ENCODE measurements at regions not wholly inside any gene's neighbourhood (a gene's known extent, or its start where the extent isn't known, plus 50 kb on each side); places are given as distances from the start of the nearest gene placed in this dataset.

DNA sequence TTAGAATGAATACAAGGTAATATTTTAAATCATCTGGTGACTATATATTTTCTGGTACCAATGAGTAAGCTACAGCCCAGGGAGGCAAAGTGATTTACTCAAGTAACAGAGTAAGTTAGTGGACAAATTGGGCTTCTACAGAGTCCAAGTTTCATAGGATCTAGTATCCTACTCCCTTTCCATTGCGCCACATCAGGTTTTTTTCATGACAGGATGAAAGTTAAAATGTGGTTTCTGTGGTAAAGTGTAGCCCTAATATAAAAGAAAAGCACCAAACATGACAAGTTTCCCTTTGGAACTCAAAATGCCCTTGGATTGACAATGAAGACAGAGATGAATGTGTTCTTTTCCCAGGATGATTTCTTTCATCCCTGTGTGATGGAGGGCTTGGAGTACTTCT, 350.8 kb upstream of the ZNF385D start:
- Histone ChIP-seq H3K36me3 (ENCODE audit: control insufficient read depth in 2 of 4, insufficient read depth in 4 of 4, low read length in 3 of 4) (no peaks in the 10 kb centered on the region), H3K79me2 (ENCODE audit: control insufficient read depth in 1 of 2, insufficient read depth in 2 of 2, low read length in 2 of 2) (no peaks in the 10 kb centered on the region), H3K4me2 (ENCODE audit: insufficient read depth in 1 of 2, low read depth in 2 of 2, low read length in 2 of 2) (no peak overlapping the region), H2BK12ac (ENCODE audit: low read depth, low read length) (no peak overlapping the region), H2AK5ac (ENCODE audit: low read depth, low read length) (no peak overlapping the region), H3K27ac (ENCODE audit: low read depth, low read length) (no peak overlapping the region), H4K20me1 (replicated peaks in 1 of 2; ENCODE audit: control insufficient read depth in 1 of 2, insufficient read depth in 2 of 2, low read length in 2 of 2) (no peaks in the 10 kb centered on the region), H2BK120ac (replicated peaks; ENCODE audit: low read depth, low read length) (no peak overlapping the region), H4K91ac (replicated peaks; ENCODE audit: insufficient read length, low read length) (no peak overlapping the region), H3K27me3 (replicated peaks in 1 of 4; ENCODE audit: control insufficient read depth in 3 of 4, extremely low read depth in 1 of 4, insufficient read depth in 3 of 4, low read length in 3 of 4) (no peaks in the 10 kb centered on the region), H4K8ac (ENCODE audit: extremely low read depth, insufficient read depth, low read length) (no peak overlapping the region), H3K14ac (ENCODE audit: insufficient read length) (no peak overlapping the region), H3K18ac (ENCODE audit: extremely low read depth, low read length) (no peak overlapping the region), H3K56ac (replicated peaks; ENCODE audit: insufficient read length, low read depth, low read length) (no peak overlapping the region), H2BK5ac (ENCODE audit: low read depth, low read length) (no peak overlapping the region), H4K5ac (ENCODE audit: insufficient read length, low read depth, low read length) (no peak overlapping the region), H3K4me1 (replicated peaks in 1 of 4; ENCODE audit: control insufficient read depth in 3 of 4, insufficient read depth in 4 of 4, low read length in 3 of 4) (no peaks in the 10 kb centered on the region), H2BK20ac (ENCODE audit: low read length) (no peak overlapping the region), H3K4ac (replicated peaks; ENCODE audit: insufficient read length, low read depth, low read length) (no peak overlapping the region), H3K23me2 (ENCODE audit: low read depth, low read length) (no peaks in the 10 kb centered on the region), H2BK15ac (ENCODE audit: low read length) (no peak overlapping the region), H3K23ac (ENCODE audit: insufficient read length) (no peak overlapping the region), H3K9ac (replicated peaks in 1 of 4; ENCODE audit: extremely low read depth in 1 of 4, low read depth in 3 of 4, low read length in 3 of 4) (no peak overlapping the region), H3K9me3 (ENCODE audit: insufficient read depth in 2 of 2, low read depth in 1 of 2, low read length in 1 of 2) (no peaks in the 10 kb centered on the region), H3K79me1 (ENCODE audit: low read depth, low read length) (no peaks in the 10 kb centered on the region), H3K4me3 (ENCODE audit: extremely low read depth in 1 of 4, insufficient read depth in 2 of 4, low read depth in 3 of 4, low read length in 4 of 4) (no peak overlapping the region), H2AFZ (ENCODE audit: low read length) (no peak overlapping the region)
- DNase-seq (ENCODE audit: low read depth in 1 of 2, low spot score in 2 of 2) (no peak), FAIRE-seq (no peak)
- ChIA-PET CTCF (ENCODE audit: partially characterized antibody) (no interaction called here), POLR2A (ENCODE audit: partially characterized antibody) (no interaction called here)
- 86% methylated on average over 1 of the region's 1 CpG; no CpG with 5 or more reads in 1 of the 2 experiments for WGBS, 2 experiments (ENCODE audit: extremely low coverage in 1 of 2, insufficient coverage in 1 of 2, insufficient read length in 1 of 2, insufficient replicate concordance in 2 of 2, low coverage in 1 of 2, low lambda C conversion rate in 2 of 2, missing lambda C conversion rate in 1 of 2)
- no peak for TF ChIP-seq SAP30 (IDR thresholded peaks at IDR 0.05; ENCODE audit: insufficient read depth, insufficient replicate concordance, low read length)
- TF ChIP-seq CHD1 (IDR thresholded peaks at IDR 0.05; ENCODE audit: low read depth, low read length): no peak
- no peak for TF ChIP-seq EGR1 (IDR thresholded peaks at IDR 0.05; ENCODE audit: borderline replicate concordance, low read depth, low read length)
- no peak for TF ChIP-seq FOSL1 (IDR thresholded peaks at IDR 0.05; ENCODE audit: insufficient read depth, low read depth, low read length)
- no peak for TF ChIP-seq EZH2 (IDR thresholded peaks at IDR 0.05; ENCODE audit: low read depth, low read length, severe bottlenecking)
- no peak for TF ChIP-seq SP1 (IDR thresholded peaks at IDR 0.05; ENCODE audit: low read depth, low read length)
- no peak for TF ChIP-seq KDM1A (IDR thresholded peaks at IDR 0.05; ENCODE audit: borderline replicate concordance, low read length)
- no peak for TF ChIP-seq POU5F1 (IDR thresholded peaks at IDR 0.05; ENCODE audit: low read depth, low read length)
- TF ChIP-seq TEAD4 (IDR thresholded peaks at IDR 0.05; ENCODE audit: low read depth, low read length): no peak
- TF ChIP-seq CBX5 (IDR thresholded peaks at IDR 0.05; ENCODE audit: low read depth, low read length): no peak
- TF ChIP-seq KDM4A (IDR thresholded peaks at IDR 0.05; ENCODE audit: low read depth, low read length, severe bottlenecking): no peak
- TF ChIP-seq, protein P1, sequence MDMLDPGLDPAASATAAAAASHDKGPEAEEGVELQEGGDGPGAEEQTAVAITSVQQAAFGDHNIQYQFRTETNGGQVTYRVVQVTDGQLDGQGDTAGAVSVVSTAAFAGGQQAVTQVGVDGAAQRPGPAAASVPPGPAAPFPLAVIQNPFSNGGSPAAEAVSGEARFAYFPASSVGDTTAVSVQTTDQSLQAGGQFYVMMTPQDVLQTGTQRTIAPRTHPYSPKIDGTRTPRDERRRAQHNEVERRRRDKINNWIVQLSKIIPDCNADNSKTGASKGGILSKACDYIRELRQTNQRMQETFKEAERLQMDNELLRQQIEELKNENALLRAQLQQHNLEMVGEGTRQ (IDR thresholded peaks at IDR 0.05; ENCODE audit: low read length): no peak
- TF ChIP-seq PHF8 (conservative IDR thresholded peaks at IDR 0.05; ENCODE audit: low read depth, low read length): no peak
- TF ChIP-seq ZNF274 (IDR thresholded peaks at IDR 0.05; ENCODE audit: borderline replicate concordance, extremely low read depth, low read length): no peak
- TF ChIP-seq CEBPB (IDR thresholded peaks at IDR 0.05; ENCODE audit: low read depth, low read length): no peak

Data from H1 (cell line).